Thymus (tissue), 11 donors: ENCODE measurements at regions not wholly inside any gene's neighbourhood (a gene's known extent, or its start where the extent isn't known, plus 50 kb on each side); places are given as distances from the start of the nearest gene placed in this dataset.

Experiments used
- DNase-seq, 9 donors: peaks; one replicate each; pipeline ENCODE4 v3.0.0-alpha.2; 2013; ENCODE audit warnings: low spot score in 9 of 9, low read depth in 6 of 9, missing footprints in 1 of 9
- H3K27ac ChIP-seq, 2 donors: one replicate each; pipeline ENCODE4 v1.5.1; 2013; ENCODE audit warnings: control low read depth in 1 of 2, low read depth in 1 of 2, low read length in 1 of 2, mild to moderate bottlenecking in 1 of 2, moderate library complexity in 1 of 2
- H3K27me3 ChIP-seq, 2 donors: one replicate each; pipeline ENCODE4 v1.5.1; 2013; ENCODE audit warnings: low read length in 1 of 2; ENCODE audit not compliant: control insufficient read depth in 2 of 2, insufficient read depth in 1 of 2
- H3K36me3 ChIP-seq, 2 donors: one replicate each; pipeline ENCODE4 v1.5.1; 2013; ENCODE audit warnings: low read length in 1 of 2, mild to moderate bottlenecking in 1 of 2, moderate library complexity in 1 of 2; ENCODE audit not compliant: control insufficient read depth in 2 of 2, insufficient read depth in 2 of 2
- H3K4me1 ChIP-seq, 2 donors: one replicate each; pipeline ENCODE4 v1.5.1; 2013; ENCODE audit warnings: low read length in 2 of 2; ENCODE audit not compliant: control insufficient read depth in 2 of 2, insufficient read depth in 2 of 2
- H3K4me3 ChIP-seq, 2 donors: one replicate each; pipeline ENCODE4 v1.5.1; 2013; ENCODE audit warnings: low read length in 2 of 2, control low read depth in 1 of 2, mild to moderate bottlenecking in 1 of 2
- H3K9me3 ChIP-seq, 2 donors: one replicate each; pipeline ENCODE4 v1.5.1; 2013; ENCODE audit warnings: low read length in 1 of 2, mild to moderate bottlenecking in 1 of 2; ENCODE audit not compliant: control insufficient read depth in 2 of 2, insufficient read depth in 1 of 2
- WGBS: extraction: QIAGEN DNeasy Blood & Tissue Kit; methylation state at CpG from one replicate; pipeline ENCODE4 v1.1.7; 2013; 5-methylcytosine and 5-hydroxymethylcytosine counted together
- donor health status: healthy.

- Histone ChIP-seq H3K27me3 (no peaks in the 10 kb centered on the region), H3K4me3 (no peak overlapping the region), H3K4me1 (no peaks in the 10 kb centered on the region), H3K9me3 (no peaks in the 10 kb centered on the region), H3K36me3 (no peaks in the 10 kb centered on the region), H3K27ac (no peak overlapping the region)
- 72% methylated on average over 3 of the region's 3 CpGs for WGBS
- DNase-seq = no peak
These were observed 57.3 kb upstream of the HNF1B start for GRCh38 chr17:37802061-37802595.

DNA sequence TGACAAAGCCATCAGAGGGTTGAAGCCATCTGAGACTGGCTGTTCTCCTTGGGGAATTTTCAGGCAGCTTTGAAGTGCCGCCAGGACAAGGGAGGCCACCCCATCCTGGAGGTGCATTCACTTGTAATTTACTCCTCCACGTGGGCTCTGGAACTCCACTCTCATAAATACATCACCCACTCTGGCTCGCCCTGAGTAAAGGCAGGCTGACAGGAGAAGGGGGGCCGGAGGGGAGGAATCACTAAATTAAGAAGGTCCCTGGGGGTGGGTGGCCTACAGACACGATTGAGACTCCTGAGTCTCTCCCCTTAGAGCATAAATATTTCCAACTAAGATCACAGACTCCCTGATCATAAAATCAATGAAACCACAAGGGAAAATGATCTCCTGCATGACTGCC lies 56.3 kb upstream of the HNF1B start:
- Histone ChIP-seq H3K27ac (no peak overlapping the region), H3K4me1 (no peaks in the 10 kb centered on the region), H3K27me3 (no peaks in the 10 kb centered on the region), H3K36me3 (no peaks in the 10 kb centered on the region), H3K4me3 (no peak overlapping the region), H3K9me3 (no peaks in the 10 kb centered on the region)
- no peak for DNase-seq
- 90% methylated on average over 5 of the region's 5 CpGs for WGBS

DNA sequence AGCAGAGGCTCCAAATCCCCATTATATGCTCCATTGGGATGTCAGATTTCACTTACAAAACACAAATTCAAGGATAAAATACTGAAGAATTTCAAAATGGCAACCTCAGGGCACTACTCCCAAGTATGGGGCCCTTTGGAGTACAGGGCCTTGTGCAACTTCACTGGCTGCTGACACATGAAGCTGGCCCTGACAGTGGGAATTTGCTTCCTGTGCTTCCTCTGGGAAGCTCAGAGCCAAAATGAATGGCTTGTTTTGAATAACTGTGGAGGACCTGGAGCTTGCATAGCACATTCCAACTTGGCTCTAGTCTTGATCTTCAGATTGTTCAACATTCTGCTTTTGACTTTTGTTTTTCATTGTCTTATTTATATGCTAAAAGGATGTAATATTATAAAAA lies 52.3 kb upstream of the HNF1B start:
- DNase-seq = no peak
- Histone ChIP-seq H3K27ac (no peak overlapping the region), H3K27me3 (no peaks in the 10 kb centered on the region), H3K4me3 (no peak overlapping the region), H3K36me3 (no peaks in the 10 kb centered on the region), H3K4me1 (no peaks in the 10 kb centered on the region), H3K9me3 (no peaks in the 10 kb centered on the region)

- H3K9me3 ChIP-seq = no peaks in the 10 kb centered on the region
- no peak overlapping the region for H3K4me3 ChIP-seq
- 97% methylated on average over 8 of the region's 8 CpGs for WGBS
- H3K4me1 ChIP-seq = no peaks in the 10 kb centered on the region
- H3K27ac ChIP-seq = no peak overlapping the region
- H3K36me3 ChIP-seq = no peaks in the 10 kb centered on the region
- DNase-seq = no peak
- H3K27me3 ChIP-seq = no peaks in the 10 kb centered on the region
These were observed 51.2 kb upstream of the HNF1B start for GRCh38 chr17:37796076-37796475.
